ENCODE measurements at regions not wholly inside any gene's neighbourhood (a gene's known extent, or its start where the extent isn't known, plus 50 kb on each side); places are given as distances from the start of the nearest gene placed in this dataset.

DNA sequence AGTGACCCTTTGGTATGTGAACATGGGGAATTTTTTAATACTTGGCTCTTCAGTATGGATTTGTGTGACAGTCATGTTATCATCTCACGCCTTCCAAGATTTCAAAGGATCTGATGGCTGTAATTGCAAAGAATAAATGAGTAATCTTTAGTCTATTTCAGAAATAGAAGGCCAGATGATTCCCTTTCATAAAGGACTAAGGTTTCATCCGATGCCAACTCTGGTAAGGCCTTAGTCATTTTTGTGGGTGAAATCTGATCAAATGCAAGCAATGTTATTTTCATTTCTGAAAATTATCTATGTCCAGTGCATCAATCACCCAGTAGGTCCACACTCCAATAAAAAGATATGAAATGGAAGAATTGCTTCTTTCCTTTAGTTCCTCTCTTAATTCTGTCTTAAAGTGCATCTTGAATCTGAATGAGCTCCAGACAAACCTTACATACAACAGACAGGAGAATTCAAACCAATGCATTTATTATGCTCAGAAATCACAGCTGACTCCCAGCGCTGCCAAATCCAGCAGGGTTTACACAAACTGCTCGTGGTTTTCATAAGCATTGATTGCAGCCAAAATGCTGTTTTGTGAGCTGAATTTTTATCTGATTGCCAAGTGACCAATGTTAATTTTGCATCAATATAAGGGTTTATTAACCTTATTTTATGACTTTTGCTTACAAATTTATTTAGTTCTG, 565.2 kb upstream of the MARCKS start:
- no peak for TF ChIP-seq CTCF (IDR thresholded peaks at IDR 0.05; ENCODE audit: low read depth, low read length, missing input control)
- TF ChIP-seq RAD21 (IDR thresholded peaks at IDR 0.05) = no peak
